ENCODE measurements at regions not wholly inside any gene's neighbourhood (a gene's known extent, or its start where the extent isn't known, plus 50 kb on each side); places are given as distances from the start of the nearest gene placed in this dataset.

DNA sequence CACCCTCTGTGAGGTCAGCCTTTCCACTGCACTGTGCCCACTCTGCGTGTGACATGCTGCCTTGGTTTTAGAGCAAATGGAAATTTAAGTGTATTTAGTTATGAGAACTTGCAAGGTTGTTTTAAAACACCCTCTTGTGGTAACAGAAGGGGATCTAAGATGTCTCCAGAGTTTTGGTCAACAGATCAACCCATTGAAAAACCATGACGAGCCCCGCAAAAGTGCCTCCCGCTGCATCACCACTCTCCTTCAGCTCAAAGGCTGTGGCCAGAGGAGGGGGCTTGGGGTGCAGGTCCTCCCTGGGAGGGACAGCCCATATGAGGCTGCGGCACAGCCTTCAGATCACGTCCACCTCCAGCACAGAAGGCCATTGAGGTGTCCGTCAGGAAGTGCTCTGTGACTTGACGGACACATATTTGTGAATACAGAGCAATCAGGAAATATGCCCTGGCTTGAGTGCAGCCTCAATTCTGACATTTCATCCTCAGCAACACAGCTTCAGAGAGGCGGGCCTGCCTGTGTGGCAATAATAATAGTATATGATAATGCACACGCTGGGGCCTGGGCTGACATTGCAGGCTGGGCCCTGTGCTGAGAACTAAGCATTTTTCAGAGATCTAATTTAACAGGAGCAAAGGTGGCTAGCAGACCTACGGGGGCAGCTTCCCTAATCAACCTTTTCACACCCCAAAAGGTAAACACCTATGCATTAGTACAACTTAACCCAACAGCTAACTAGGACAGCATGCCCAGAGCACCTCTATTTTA lies 213.9 kb downstream of the ANAPC1 start:
- TF ChIP-seq FOXP2 (optimal IDR thresholded peaks at IDR 0.05; ENCODE audit: borderline replicate concordance, extremely low read depth, extremely low read length, insufficient read depth) (no peak), POLR2AphosphoS5 (IDR thresholded peaks at IDR 0.05; ENCODE audit: low read depth, low read length) (no peak), TAF1 (IDR thresholded peaks at IDR 0.05; ENCODE audit: borderline replicate concordance, insufficient read depth, low read length) (no peak), SIN3A (IDR thresholded peaks at IDR 0.05; ENCODE audit: borderline replicate concordance, insufficient read depth, low read length) (no peak), REST (IDR thresholded peaks at IDR 0.05; ENCODE audit: insufficient read depth in 1 of 2, low read depth in 2 of 2, low read length in 2 of 2) (no peak)

DNA sequence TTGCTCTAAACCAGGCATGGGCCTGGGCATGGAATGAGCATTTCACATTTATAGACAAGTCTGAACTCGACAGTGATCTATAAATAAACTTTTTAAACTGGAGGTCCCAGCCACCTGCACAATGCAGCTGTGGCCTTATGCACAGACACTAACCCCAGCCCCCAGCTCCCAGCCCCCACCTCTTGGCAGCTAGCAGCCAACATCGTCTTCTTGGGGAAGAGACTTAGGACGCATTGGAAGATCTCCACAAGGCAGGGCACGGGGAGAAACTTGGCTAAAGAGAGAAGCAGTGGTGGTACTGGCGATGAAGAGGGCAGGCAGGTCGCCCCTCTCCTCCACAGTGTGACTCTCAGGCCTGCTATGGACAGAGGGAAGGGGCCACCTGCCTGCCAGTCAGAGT lies 213.2 kb downstream of the ANAPC1 start:
- TF ChIP-seq POLR2AphosphoS5 (IDR thresholded peaks at IDR 0.05; ENCODE audit: low read depth, low read length) (no peak), FOXP2 (optimal IDR thresholded peaks at IDR 0.05; ENCODE audit: borderline replicate concordance, extremely low read depth, extremely low read length, insufficient read depth) (no peak), SIN3A (IDR thresholded peaks at IDR 0.05; ENCODE audit: borderline replicate concordance, insufficient read depth, low read length) (no peak)

GRCh38 chr2:111671426-111672150 lies 212.4 kb downstream of the ANAPC1 start:
- peak; percentile 13 for TF ChIP-seq FOXP2 (optimal IDR thresholded peaks at IDR 0.05; ENCODE audit: borderline replicate concordance, extremely low read depth, extremely low read length, insufficient read depth)
- TF ChIP-seq TAF1 (IDR thresholded peaks at IDR 0.05; ENCODE audit: borderline replicate concordance, insufficient read depth, low read length), result no peak

DNA sequence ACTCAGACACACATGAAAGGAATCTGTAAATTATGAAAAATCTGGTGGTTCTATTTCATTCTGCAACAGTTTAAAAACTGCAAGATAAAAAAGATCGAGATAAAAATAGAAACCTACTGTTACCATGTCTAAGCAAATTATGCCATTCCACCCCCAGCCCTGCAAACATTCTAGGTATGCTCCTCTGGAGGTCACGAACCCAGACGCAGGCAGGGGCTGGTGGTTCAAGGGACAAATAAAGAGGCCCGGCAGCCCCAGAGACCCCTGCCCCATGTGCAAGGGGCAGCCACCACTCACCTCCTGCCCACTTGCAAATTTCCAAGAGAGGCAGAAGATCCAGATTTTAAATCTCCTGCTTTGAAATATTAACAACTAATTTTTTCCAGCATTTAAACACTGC lies 210.5 kb downstream of the ANAPC1 start:
- no peak for TF ChIP-seq SIN3A (IDR thresholded peaks at IDR 0.05; ENCODE audit: borderline replicate concordance, insufficient read depth, low read length)
- no peak for TF ChIP-seq POLR2AphosphoS5 (IDR thresholded peaks at IDR 0.05; ENCODE audit: low read depth, low read length)
- no peak for TF ChIP-seq TAF1 (IDR thresholded peaks at IDR 0.05; ENCODE audit: borderline replicate concordance, insufficient read depth, low read length)
- no peak for TF ChIP-seq FOXP2 (optimal IDR thresholded peaks at IDR 0.05; ENCODE audit: borderline replicate concordance, extremely low read depth, extremely low read length, insufficient read depth)
- TF ChIP-seq REST (IDR thresholded peaks at IDR 0.05; ENCODE audit: insufficient read depth in 1 of 2, low read depth in 2 of 2, low read length in 2 of 2), result no peak

- TF ChIP-seq REST (IDR thresholded peaks at IDR 0.05; ENCODE audit: insufficient read depth in 1 of 2, low read depth in 2 of 2, low read length in 2 of 2) (no peak), FOXP2 (optimal IDR thresholded peaks at IDR 0.05; ENCODE audit: borderline replicate concordance, extremely low read depth, extremely low read length, insufficient read depth) (no peak), SIN3A (IDR thresholded peaks at IDR 0.05; ENCODE audit: borderline replicate concordance, insufficient read depth, low read length) (no peak), POLR2AphosphoS5 (IDR thresholded peaks at IDR 0.05; ENCODE audit: low read depth, low read length) (no peak), TAF1 (IDR thresholded peaks at IDR 0.05; ENCODE audit: borderline replicate concordance, insufficient read depth, low read length) (no peak)
Observed at GRCh38 chr2:111675419-111676194, 208.4 kb downstream of the ANAPC1 start.

Measured in PFSK-1 (cell line).